Esophagus muscularis mucosa (tissue), 4 donors: ENCODE measurements at regions not wholly inside any gene's neighbourhood (a gene's known extent, or its start where the extent isn't known, plus 50 kb on each side); places are given as distances from the start of the nearest gene placed in this dataset.

Experiments
- DNase-seq: peaks from one replicate; pipeline ENCODE4 v3.0.0-alpha.2; 2017; ENCODE audit errors: extremely low spot score
- H3K27ac ChIP-seq, 4 donors: fragments of 200-600 bp; sonication (generic); replicated peaks in 1 of 4; 1 replicate in 3 of 4; 2 replicates in 1 of 4; pipeline ENCODE4 v1.5.1; 2016 to 2019; ENCODE audit warnings: mild to moderate bottlenecking in 1 of 4
- H3K27me3 ChIP-seq, 4 donors: fragments of 200-600 bp; sonication (generic); one replicate each; pipeline versions ENCODE4 v1.5.1 to v1.6.0; 2016 to 2019
- H3K36me3 ChIP-seq, 4 donors: fragments of 200-600 bp; sonication (generic); one replicate each; pipeline ENCODE4 v1.5.1; 2016 to 2019
- H3K4me1 ChIP-seq, 4 donors: fragments of 200-600 bp; sonication (generic); one replicate each; pipeline ENCODE4 v1.5.1; 2016 to 2019
- H3K4me3 ChIP-seq, 4 donors: fragments of 200-600 bp; sonication (generic); 1 replicate in 2 of 4; 2 replicates in 2 of 4; pipeline ENCODE4 v1.5.1; 2016 to 2019; ENCODE audit warnings: mild to moderate bottlenecking in 4 of 4, moderate library complexity in 1 of 4
- H3K9me3 ChIP-seq, 4 donors: fragments of 200-600 bp; sonication (generic); 1 replicate in 3 of 4; 2 replicates in 1 of 4; pipeline ENCODE4 v1.5.1; 2016 to 2019
- EP300 ChIP-seq: sonication (generic); formaldehyde crosslinking; IDR thresholded peaks from one replicate; pipeline ENCODE4 v1.6.1; 2017; ENCODE audit warnings: antibody characterized with exemption
- POLR2A ChIP-seq: fragments of 450-650 bp; IDR thresholded peaks from one replicate; pipeline ENCODE4 v1.6.1; 2017; ENCODE audit warnings: antibody characterized with exemption, moderate library complexity, mild to moderate bottlenecking, low read depth
- POLR2AphosphoS5 ChIP-seq, 2 donors: sonication (generic); formaldehyde crosslinking; IDR thresholded peaks; one replicate each; pipeline ENCODE4 v1.6.1; 2017; ENCODE audit warnings: antibody characterized with exemption in 2 of 2
- WGBS: methylation state at CpG from one replicate; pipeline ENCODE4 v1.1.5; 2018; 5-methylcytosine and 5-hydroxymethylcytosine counted together
- intact Hi-C: fragments of 100-400 bp; cut with DNase I; formaldehyde crosslinking; loops from one replicate; pipeline ENCODE4 v1.15.1; 2023
- TF ChIP-seq, protein P1 (sequence below), 3 experiments: fragments of 200-600 bp in 2 of 3; fragments of 450-650 bp in 1 of 3; sonication (generic) in 2 of 3; IDR thresholded peaks; one replicate each; pipeline ENCODE4 v1.5.1; 2017 to 2019; ENCODE audit warnings: antibody characterized with exemption in 3 of 3, mild to moderate bottlenecking in 2 of 3, moderate library complexity in 1 of 3

GRCh38 chr6:26231006-26231587, 133.9 kb upstream of the BTN3A2 start:
- H3K36me3 ChIP-seq = no peaks in the 10 kb centered on the region
- no peak overlapping the region for H3K27ac ChIP-seq
- intact Hi-C loops = no loop called here
- H3K9me3 ChIP-seq = no peaks in the 10 kb centered on the region
- TF ChIP-seq POLR2A (no peak), POLR2AphosphoS5 (IDR thresholded peaks at IDR 0.05) (no peak), EP300 (no peak)
- TF ChIP-seq, protein P1, sequence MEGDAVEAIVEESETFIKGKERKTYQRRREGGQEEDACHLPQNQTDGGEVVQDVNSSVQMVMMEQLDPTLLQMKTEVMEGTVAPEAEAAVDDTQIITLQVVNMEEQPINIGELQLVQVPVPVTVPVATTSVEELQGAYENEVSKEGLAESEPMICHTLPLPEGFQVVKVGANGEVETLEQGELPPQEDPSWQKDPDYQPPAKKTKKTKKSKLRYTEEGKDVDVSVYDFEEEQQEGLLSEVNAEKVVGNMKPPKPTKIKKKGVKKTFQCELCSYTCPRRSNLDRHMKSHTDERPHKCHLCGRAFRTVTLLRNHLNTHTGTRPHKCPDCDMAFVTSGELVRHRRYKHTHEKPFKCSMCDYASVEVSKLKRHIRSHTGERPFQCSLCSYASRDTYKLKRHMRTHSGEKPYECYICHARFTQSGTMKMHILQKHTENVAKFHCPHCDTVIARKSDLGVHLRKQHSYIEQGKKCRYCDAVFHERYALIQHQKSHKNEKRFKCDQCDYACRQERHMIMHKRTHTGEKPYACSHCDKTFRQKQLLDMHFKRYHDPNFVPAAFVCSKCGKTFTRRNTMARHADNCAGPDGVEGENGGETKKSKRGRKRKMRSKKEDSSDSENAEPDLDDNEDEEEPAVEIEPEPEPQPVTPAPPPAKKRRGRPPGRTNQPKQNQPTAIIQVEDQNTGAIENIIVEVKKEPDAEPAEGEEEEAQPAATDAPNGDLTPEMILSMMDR (IDR thresholded peaks at IDR 0.05) = no peak
- peaks cover 0 to 58% (median 25%) of the 10 kb centered on the region in 4 donors for H3K27me3 ChIP-seq
- WGBS = 97% methylated on average over 5 of the region's 5 CpGs
- DNase-seq = no peak
- peaks cover 13 to 27% (median 24%) of the 10 kb centered on the region in 4 donors for H3K4me1 ChIP-seq
- H3K4me3 ChIP-seq = no peak overlapping the region

- Histone ChIP-seq H3K9me3 (no peaks in the 10 kb centered on the region), H3K27me3 (peaks cover 0 to 72% (median 26%) of the 10 kb centered on the region in 4 donors), H3K27ac (no peak overlapping the region), H3K4me3 (peak overlapping the region in 2 of 4 donors; percentile 54 to 55), H3K36me3 (no peaks in the 10 kb centered on the region), H3K4me1 (peaks cover 13 to 27% (median 24%) of the 10 kb centered on the region in 4 donors)
- intact Hi-C loops = no loop called here
- no peak for DNase-seq
- no peak for TF ChIP-seq EP300
- TF ChIP-seq, protein P1 (IDR thresholded peaks at IDR 0.05) = no peak
- no peak for TF ChIP-seq POLR2A
- 52% methylated on average over 7 of the region's 7 CpGs for WGBS
Measured at GRCh38 chr6:26232306-26232939, 132.6 kb upstream of the BTN3A2 start.

- TF ChIP-seq, protein P1 (IDR thresholded peaks at IDR 0.05) = no peak
- no peak for TF ChIP-seq EP300
- no peak for TF ChIP-seq POLR2AphosphoS5 (IDR thresholded peaks at IDR 0.05)
- no peak for TF ChIP-seq POLR2A
- DNase-seq = no peak
- no peaks in the 10 kb centered on the region for H3K36me3 ChIP-seq
- intact Hi-C loops = no loop called here
- no peaks in the 10 kb centered on the region for H3K9me3 ChIP-seq
- peaks cover 13 to 27% (median 24%) of the 10 kb centered on the region in 4 donors for H3K4me1 ChIP-seq
- peaks cover 0 to 71% (median 28%) of the 10 kb centered on the region in 4 donors for H3K27me3 ChIP-seq
- peak overlapping the region in 3 of 4 donors; percentile 83 to 87 (median 86) for H3K27ac ChIP-seq
- WGBS = 13% methylated on average over 34 of the region's 34 CpGs
- peak overlapping the region; percentile 54 to 60 (median 57) for H3K4me3 ChIP-seq
Measured at GRCh38 chr6:26232940-26233648, 131.9 kb upstream of the BTN3A2 start.

GRCh38 chr6:26233649-26234420, 131.2 kb upstream of the BTN3A2 start:
- peak; percentile 53 to 57 for TF ChIP-seq POLR2AphosphoS5 (IDR thresholded peaks at IDR 0.05)
- no peak for TF ChIP-seq POLR2A
- under 1% methylated on average over 24 of the region's 32 CpGs for whole genome bisulfite sequencing
- H3K27ac ChIP-seq = peak overlapping the region; percentile 74 to 87 (median 84)
- H3K27me3 ChIP-seq = peaks cover 0 to 78% (median 30%) of the 10 kb centered on the region in 4 donors
- H3K9me3 ChIP-seq = no peaks in the 10 kb centered on the region
- peak overlapping the region; percentile 54 to 60 (median 57) for H3K4me3 ChIP-seq
- peaks cover 13 to 27% (median 24%) of the 10 kb centered on the region in 4 donors for H3K4me1 ChIP-seq
- DNase-seq = no peak
- no peaks in the 10 kb centered on the region for H3K36me3 ChIP-seq
- intact Hi-C loops = no loop called here
